Caco-2 (cell line): ENCODE measurements at regions not wholly inside any gene's neighbourhood (a gene's known extent, or its start where the extent isn't known, plus 50 kb on each side); places are given as distances from the start of the nearest gene placed in this dataset.

Experiments used
- BruUV-seq: library from RNA; stranded (reverse); fragments of 400-500 nt; replicated peaks from 2 replicates; lab custom pipeline; 2021; lab: Mats Ljungman, UMichigan
- CTCF ChIA-PET: fragments of 300-600 bp; sonication (Branson Sonifier 250); formaldehyde crosslinking; loops from one replicate; lab custom pipeline; 2022; ENCODE audit warnings: antibody characterized with exemption; lab: Charles Lee
- POLR2A ChIA-PET: fragments of 300-600 bp; sonication (Branson Sonifier 250); formaldehyde crosslinking; loops from one replicate; lab custom pipeline; 2022; ENCODE audit warnings: antibody characterized with exemption; lab: Charles Lee
- DNase-seq, 2 experiments: peaks; one replicate each; pipeline versions ENCODE4 v3.0.0 to v3.0.0-alpha.2; 2020 to 2022
- H3K27me3 ChIP-seq: replicated peaks from 2 replicates; pipeline ENCODE4 v1.6.0; 2011; ENCODE audit warnings: low read length; ENCODE audit not compliant: control insufficient read depth, insufficient read depth
- H3K36me3 ChIP-seq: 2 replicates; pipeline ENCODE4 v1.5.1; 2011; ENCODE audit warnings: low read length; ENCODE audit not compliant: control insufficient read depth, insufficient read depth
- H3K4me1 ChIP-seq: fragments of 250-450 bp; sonication (Bioruptor Pico); 2 replicates; pipeline ENCODE4 v1.5.1; 2020; ENCODE audit warnings: mild to moderate bottlenecking
- H3K4me3 ChIP-seq: 2 replicates; pipeline ENCODE4 v1.5.1; 2011; ENCODE audit warnings: low read depth, mild to moderate bottlenecking, control low read depth, low read length
- H3K9me3 ChIP-seq: fragments of 250-450 bp; sonication (Bioruptor Pico); 2 replicates; pipeline ENCODE4 v1.5.1; 2020; ENCODE audit warnings: mild to moderate bottlenecking, moderate library complexity
- H3K27ac Mint-ChIP-seq: one replicate; pipeline ENCODE4 v1.8.0; 2022; ENCODE audit warnings: mixed read lengths; ENCODE audit not compliant: unreplicated experiment
- H3K27me3 Mint-ChIP-seq: one replicate; pipeline ENCODE4 v1.8.0; 2022; ENCODE audit warnings: mixed read lengths; ENCODE audit not compliant: insufficient read depth, unreplicated experiment
- H3K36me3 Mint-ChIP-seq: one replicate; pipeline ENCODE4 v1.8.0; 2022; ENCODE audit warnings: mild to moderate bottlenecking, mixed read lengths; ENCODE audit not compliant: insufficient read depth, unreplicated experiment
- H3K4me1 Mint-ChIP-seq: one replicate; pipeline ENCODE4 v1.8.0; 2022; ENCODE audit warnings: low read depth, mixed read lengths; ENCODE audit not compliant: unreplicated experiment
- H3K4me3 Mint-ChIP-seq: one replicate; pipeline ENCODE4 v1.8.0; 2022; ENCODE audit warnings: mild to moderate bottlenecking, moderate library complexity, mixed read lengths; ENCODE audit not compliant: unreplicated experiment
- H3K9me3 Mint-ChIP-seq: one replicate; pipeline ENCODE4 v1.8.0; 2022; ENCODE audit warnings: mixed read lengths; ENCODE audit not compliant: unreplicated experiment
- intact Hi-C: fragments of 100-400 bp; cut with micrococcal nuclease; formaldehyde crosslinking; loops from one replicate; pipeline ENCODE4 v1.10.0; 2022; ENCODE audit not compliant: unreplicated experiment
- TF ChIP-seq, protein P1 (sequence below), 2 experiments: fragments of 200-600 bp in 1 of 2; IDR thresholded peaks; 1 replicate in 1 of 2; 2 replicates in 1 of 2; pipeline versions ENCODE4 v1.5.1 to v1.8.0; 2011 to 2022; ENCODE audit warnings: antibody characterized with exemption in 1 of 2, control low read depth in 1 of 2, inconsistent platforms in 1 of 2, low read depth in 1 of 2, low read length in 1 of 2, mild to moderate bottlenecking in 1 of 2, moderate library complexity in 1 of 2; ENCODE audit not compliant: insufficient read depth in 1 of 2, severe bottlenecking in 1 of 2, unreplicated experiment in 1 of 2

DNA sequence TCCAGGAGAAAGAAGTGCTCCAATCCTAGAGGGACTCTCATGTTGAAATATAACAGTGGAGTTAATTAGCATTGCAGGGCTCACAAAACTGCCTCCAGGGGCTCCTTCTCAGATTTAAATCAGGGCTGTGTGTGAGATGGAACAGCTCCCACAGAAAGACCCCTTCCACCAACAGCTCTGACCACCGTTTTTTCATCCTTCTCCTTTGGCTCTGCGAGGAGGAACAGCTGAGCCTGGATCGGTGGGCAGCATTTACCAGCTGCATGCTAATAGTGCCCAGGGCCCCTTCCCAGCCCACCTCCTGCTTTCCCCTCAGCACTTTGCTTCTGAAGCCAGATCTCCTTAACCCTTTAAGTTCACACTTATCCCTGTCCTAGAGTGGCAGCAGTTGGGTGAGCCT, 119.2 kb upstream of the UBE2E1 start:
- Histone ChIP-seq H3K27me3 (no peaks in the 10 kb centered on the region), H3K9me3 (no peaks in the 10 kb centered on the region), H3K4me3 (no peak overlapping the region), H3K4me1 (no peaks in the 10 kb centered on the region), H3K36me3 (no peaks in the 10 kb centered on the region)
- BruUV-seq, result no TSS peak
- Mint-ChIP-seq H3K27me3 (no peaks in the 10 kb centered on the region), H3K27ac (no peak overlapping the region), H3K4me3 (no peak overlapping the region), H3K9me3 (peaks cover 8% of the 10 kb centered on the region), H3K36me3 (no peaks in the 10 kb centered on the region), H3K4me1 (no peaks in the 10 kb centered on the region)
- ChIA-PET CTCF (no interaction called here), POLR2A (no interaction called here)
- DNase-seq, result no peak
- intact Hi-C loops, result no loop called here
- TF ChIP-seq, protein P1, sequence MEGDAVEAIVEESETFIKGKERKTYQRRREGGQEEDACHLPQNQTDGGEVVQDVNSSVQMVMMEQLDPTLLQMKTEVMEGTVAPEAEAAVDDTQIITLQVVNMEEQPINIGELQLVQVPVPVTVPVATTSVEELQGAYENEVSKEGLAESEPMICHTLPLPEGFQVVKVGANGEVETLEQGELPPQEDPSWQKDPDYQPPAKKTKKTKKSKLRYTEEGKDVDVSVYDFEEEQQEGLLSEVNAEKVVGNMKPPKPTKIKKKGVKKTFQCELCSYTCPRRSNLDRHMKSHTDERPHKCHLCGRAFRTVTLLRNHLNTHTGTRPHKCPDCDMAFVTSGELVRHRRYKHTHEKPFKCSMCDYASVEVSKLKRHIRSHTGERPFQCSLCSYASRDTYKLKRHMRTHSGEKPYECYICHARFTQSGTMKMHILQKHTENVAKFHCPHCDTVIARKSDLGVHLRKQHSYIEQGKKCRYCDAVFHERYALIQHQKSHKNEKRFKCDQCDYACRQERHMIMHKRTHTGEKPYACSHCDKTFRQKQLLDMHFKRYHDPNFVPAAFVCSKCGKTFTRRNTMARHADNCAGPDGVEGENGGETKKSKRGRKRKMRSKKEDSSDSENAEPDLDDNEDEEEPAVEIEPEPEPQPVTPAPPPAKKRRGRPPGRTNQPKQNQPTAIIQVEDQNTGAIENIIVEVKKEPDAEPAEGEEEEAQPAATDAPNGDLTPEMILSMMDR (IDR thresholded peaks at IDR 0.05; ENCODE audit: insufficient read depth in 1 of 2, low read depth in 1 of 2, low read length in 1 of 2, severe bottlenecking in 1 of 2, unreplicated experiment in 1 of 2), result no peak

DNA sequence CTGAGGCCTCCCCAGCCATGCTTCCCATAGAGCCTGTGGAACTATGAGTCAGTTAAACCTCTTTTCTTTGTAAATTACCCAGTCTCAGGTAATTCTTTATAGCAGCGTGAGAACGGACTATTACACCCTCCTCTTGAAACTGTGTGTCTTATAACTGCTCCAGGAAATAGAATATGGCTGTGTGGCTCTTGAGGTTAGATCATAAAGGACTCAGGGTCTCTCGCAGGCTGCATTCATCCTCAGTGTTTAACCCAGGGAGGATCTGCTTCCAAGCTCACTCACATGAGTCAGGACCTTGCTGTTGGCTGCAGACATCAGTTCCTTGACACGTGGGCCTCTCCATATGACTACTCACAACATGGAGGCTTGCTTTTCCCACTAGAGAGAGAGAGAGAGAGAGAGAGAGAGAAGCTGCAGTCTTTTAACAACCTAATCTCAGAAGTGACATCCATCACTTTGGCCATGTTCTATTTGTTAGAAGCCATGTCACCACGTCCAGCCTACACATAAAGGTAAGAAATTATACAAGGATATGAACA, 114.3 kb upstream of the UBE2E1 start:
- CTCF ChIA-PET, result no interaction called here
- Mint-ChIP-seq H3K9me3 (peaks cover 13% of the 10 kb centered on the region), H3K36me3 (no peaks in the 10 kb centered on the region), H3K4me3 (no peak overlapping the region), H3K27ac (no peak overlapping the region), H3K27me3 (no peaks in the 10 kb centered on the region), H3K4me1 (no peaks in the 10 kb centered on the region)
- TF ChIP-seq, protein P1 (IDR thresholded peaks at IDR 0.05; ENCODE audit: insufficient read depth in 1 of 2, low read depth in 1 of 2, low read length in 1 of 2, severe bottlenecking in 1 of 2, unreplicated experiment in 1 of 2), result no peak
- no peaks in the 10 kb centered on the region for H3K4me1 ChIP-seq
- no peak overlapping the region for H3K4me3 ChIP-seq
- no peaks in the 10 kb centered on the region for H3K27me3 ChIP-seq
- no peak for DNase-seq
- intact Hi-C loops, result no loop called here
- POLR2A ChIA-PET, result no interaction called here
- BruUV-seq, result no TSS peak
- H3K9me3 ChIP-seq, result no peaks in the 10 kb centered on the region
- no peaks in the 10 kb centered on the region for H3K36me3 ChIP-seq

DNA sequence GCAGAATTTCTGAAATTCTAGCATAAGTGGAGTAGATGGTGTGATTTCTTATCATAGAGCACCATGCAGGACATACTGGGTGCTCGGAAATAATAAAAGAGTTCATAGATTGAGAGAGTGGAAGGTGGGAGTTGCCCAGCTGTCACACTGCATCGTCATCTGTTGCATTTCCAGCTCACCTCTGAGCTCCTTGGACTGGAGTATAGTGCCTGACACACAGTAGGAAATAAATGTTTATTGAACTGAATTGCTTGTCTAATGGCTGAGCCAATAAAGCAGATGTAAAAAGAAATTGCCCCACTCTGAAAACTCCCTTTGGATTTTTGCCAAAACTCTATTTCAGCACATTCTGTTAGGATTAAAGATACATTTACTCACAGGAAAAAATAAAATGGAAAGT, 108.9 kb upstream of the UBE2E1 start:
- no peaks in the 10 kb centered on the region for H3K27me3 Mint-ChIP-seq
- H3K9me3 ChIP-seq, result no peaks in the 10 kb centered on the region
- no peaks in the 10 kb centered on the region for H3K27me3 ChIP-seq
- peaks cover 1% of the 10 kb centered on the region for H3K4me1 Mint-ChIP-seq
- no peaks in the 10 kb centered on the region for H3K36me3 ChIP-seq
- no peak for DNase-seq
- ChIA-PET POLR2A (no interaction called here), CTCF (interaction anchor here (0.9 kb wide), 1 partner anchor 81 kb away, joined by 5 read pairs; no protein-coding TSS in a partner anchor)
- no TSS peak for BruUV-seq
- H3K4me3 ChIP-seq, result no peak overlapping the region
- peaks cover 6% of the 10 kb centered on the region for H3K9me3 Mint-ChIP-seq
- intact Hi-C loops, result no loop called here
- H3K4me3 Mint-ChIP-seq, result no peak overlapping the region
- H3K36me3 Mint-ChIP-seq, result no peaks in the 10 kb centered on the region
- peaks cover 3% of the 10 kb centered on the region; the same call in 1 of the 2 replicates for H3K4me1 ChIP-seq
- no peak overlapping the region for H3K27ac Mint-ChIP-seq
- TF ChIP-seq, protein P1 (IDR thresholded peaks at IDR 0.05; ENCODE audit: insufficient read depth in 1 of 2, low read depth in 1 of 2, low read length in 1 of 2, severe bottlenecking in 1 of 2, unreplicated experiment in 1 of 2), result no peak
